ENCODE measurements at regions not wholly inside any gene's neighbourhood (a gene's known extent, or its start where the extent isn't known, plus 50 kb on each side); places are given as distances from the start of the nearest gene placed in this dataset.

DNA sequence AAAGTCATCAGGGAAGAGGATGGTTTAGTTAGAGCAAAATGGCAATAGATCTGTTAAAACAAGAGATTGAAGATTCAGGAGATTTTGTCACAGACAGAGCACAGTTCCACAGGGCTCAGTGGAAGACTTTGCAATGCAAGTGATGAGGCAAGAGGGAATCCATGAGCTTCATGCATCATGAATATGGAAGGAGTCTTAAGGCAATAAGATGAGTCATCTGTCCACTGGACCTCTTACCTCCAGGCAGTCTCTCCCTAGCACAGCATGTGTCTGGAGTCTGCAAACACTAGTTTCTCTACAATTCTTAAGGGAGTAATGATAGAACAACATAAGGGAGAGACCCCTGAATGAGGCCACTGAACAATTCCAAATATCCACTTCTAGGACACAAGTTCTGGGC is 245.7 kb downstream of the NXPE2 start:
- H3K4me3 ChIP-seq (replicated peaks; ENCODE audit: low read depth, low read length), result no peak overlapping the region
- TF ChIP-seq CTCF (IDR thresholded peaks at IDR 0.05; ENCODE audit: insufficient read depth, low read length, poor library complexity, severe bottlenecking), result no peak
- H3K36me3 ChIP-seq (ENCODE audit: control insufficient read depth, insufficient read depth, low read length), result no peaks in the 10 kb centered on the region
- no peaks in the 10 kb centered on the region; the same call in none of the 2 replicates for H3K27me3 ChIP-seq (replicated peaks; ENCODE audit: control insufficient read depth, insufficient read depth, low read length)
- DNase-seq (ENCODE audit: extremely low read depth, insufficient read length), result no peak

DNA sequence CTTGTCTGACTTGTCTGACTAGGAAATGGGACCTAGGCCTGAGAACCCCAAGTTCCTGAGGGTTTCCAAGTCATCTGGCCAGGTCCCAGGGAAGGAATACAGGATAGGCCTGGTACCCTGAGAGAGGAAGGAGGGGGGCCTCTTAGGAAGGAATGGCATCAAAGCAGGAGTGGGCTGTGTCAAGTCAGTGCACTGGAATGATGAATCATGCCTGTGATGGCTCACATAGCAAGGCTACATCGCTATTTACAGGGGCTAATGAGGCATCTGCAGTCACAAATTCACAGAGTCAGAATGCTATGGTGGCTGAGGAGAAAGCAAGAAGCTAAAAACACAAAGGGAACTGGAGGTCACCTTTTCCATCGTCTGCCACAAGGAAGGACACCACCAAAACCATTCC is 247.3 kb downstream of the NXPE2 start:
- DNase-seq (ENCODE audit: extremely low read depth, insufficient read length), result no peak
- no peaks in the 10 kb centered on the region for H3K36me3 ChIP-seq (ENCODE audit: control insufficient read depth, insufficient read depth, low read length)
- TF ChIP-seq CTCF (IDR thresholded peaks at IDR 0.05; ENCODE audit: insufficient read depth, low read length, poor library complexity, severe bottlenecking), result no peak
- no peaks in the 10 kb centered on the region; the same call in 1 of the 2 replicates for H3K27me3 ChIP-seq (replicated peaks; ENCODE audit: control insufficient read depth, insufficient read depth, low read length)
- no peak overlapping the region for H3K4me3 ChIP-seq (replicated peaks; ENCODE audit: low read depth, low read length)

- Histone ChIP-seq H3K27me3 (replicated peaks; ENCODE audit: control insufficient read depth, insufficient read depth, low read length) (no peaks in the 10 kb centered on the region; the same call in 1 of the 2 replicates), H3K4me3 (replicated peaks; ENCODE audit: low read depth, low read length) (no peak overlapping the region), H3K36me3 (ENCODE audit: control insufficient read depth, insufficient read depth, low read length) (no peaks in the 10 kb centered on the region)
- DNase-seq (ENCODE audit: extremely low read depth, insufficient read length), result no peak
- TF ChIP-seq CTCF (IDR thresholded peaks at IDR 0.05; ENCODE audit: insufficient read depth, low read length, poor library complexity, severe bottlenecking), result no peak
These were observed 250.0 kb downstream of the NXPE2 start for GRCh38 chr11:114928260-114928870.

DNA sequence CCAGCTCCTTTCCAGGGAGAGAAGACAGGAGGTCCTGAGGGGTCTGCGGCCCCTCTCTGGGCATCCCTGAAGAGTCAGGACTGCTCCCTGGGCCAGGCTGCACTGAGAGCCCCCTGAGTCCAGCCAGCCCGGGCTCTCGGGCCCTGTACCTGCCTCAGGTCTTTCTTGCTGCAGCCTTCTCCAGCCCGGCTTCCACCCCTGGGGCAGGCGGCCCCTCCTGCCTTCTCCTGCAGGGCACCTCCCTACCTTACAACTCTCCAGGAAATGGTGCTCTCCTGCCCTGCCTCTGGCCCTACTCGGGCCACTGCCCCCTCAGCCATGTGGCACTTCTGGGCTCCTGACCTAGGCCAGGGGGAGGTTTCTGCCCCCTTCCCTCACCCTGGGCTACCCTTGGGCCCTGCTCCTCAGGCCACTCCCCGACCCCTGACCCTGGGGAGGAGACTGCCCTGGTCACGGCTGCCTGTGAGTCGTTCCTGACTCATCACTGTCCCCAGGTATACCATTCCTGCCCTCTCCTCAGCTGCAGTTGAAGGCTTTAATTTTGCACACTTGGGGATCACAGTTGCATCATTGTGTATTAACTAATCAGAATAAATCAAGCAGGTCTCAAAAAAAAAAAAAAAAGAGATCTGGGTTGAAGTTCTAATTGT is 251.1 kb downstream of the NXPE2 start:
- no peaks in the 10 kb centered on the region; the same call in 1 of the 2 replicates for H3K27me3 ChIP-seq (replicated peaks; ENCODE audit: control insufficient read depth, insufficient read depth, low read length)
- TF ChIP-seq CTCF (IDR thresholded peaks at IDR 0.05; ENCODE audit: insufficient read depth, low read length, poor library complexity, severe bottlenecking), result no peak
- H3K4me3 ChIP-seq (replicated peaks; ENCODE audit: low read depth, low read length), result no peak overlapping the region
- H3K36me3 ChIP-seq (ENCODE audit: control insufficient read depth, insufficient read depth, low read length), result no peaks in the 10 kb centered on the region
- no peak for DNase-seq (ENCODE audit: extremely low read depth, insufficient read length)

DNA sequence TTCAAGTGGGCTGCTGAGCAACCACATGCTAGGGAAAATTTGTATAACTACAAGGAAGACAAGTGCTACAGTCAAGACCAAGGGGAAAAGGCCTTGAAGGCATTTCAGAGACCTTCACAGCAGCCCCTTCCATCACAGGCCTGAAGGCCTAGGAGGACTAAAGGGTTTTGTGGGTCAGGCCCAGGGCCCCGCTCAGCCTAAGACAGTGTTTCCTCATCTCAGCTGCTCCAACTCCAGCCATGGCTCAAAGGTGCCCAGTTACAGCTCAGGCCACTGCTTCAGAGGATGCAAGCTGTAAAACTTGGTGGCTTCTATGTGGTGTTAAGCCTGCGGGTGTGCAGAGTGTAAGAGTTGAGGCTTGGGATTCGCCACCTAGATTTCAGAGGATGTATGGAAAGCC is 260.5 kb downstream of the NXPE2 start:
- DNase-seq (ENCODE audit: extremely low read depth, insufficient read length), result no peak
- Histone ChIP-seq H3K27me3 (replicated peaks; ENCODE audit: control insufficient read depth, insufficient read depth, low read length) (no peaks in the 10 kb centered on the region), H3K36me3 (ENCODE audit: control insufficient read depth, insufficient read depth, low read length) (no peaks in the 10 kb centered on the region), H3K4me3 (replicated peaks; ENCODE audit: low read depth, low read length) (no peak overlapping the region)
- TF ChIP-seq CTCF (IDR thresholded peaks at IDR 0.05; ENCODE audit: insufficient read depth, low read length, poor library complexity, severe bottlenecking), result no peak
